ENCODE measurements at regions not wholly inside any gene's neighbourhood (a gene's known extent, or its start where the extent isn't known, plus 50 kb on each side); places are given as distances from the start of the nearest gene placed in this dataset.

DNA sequence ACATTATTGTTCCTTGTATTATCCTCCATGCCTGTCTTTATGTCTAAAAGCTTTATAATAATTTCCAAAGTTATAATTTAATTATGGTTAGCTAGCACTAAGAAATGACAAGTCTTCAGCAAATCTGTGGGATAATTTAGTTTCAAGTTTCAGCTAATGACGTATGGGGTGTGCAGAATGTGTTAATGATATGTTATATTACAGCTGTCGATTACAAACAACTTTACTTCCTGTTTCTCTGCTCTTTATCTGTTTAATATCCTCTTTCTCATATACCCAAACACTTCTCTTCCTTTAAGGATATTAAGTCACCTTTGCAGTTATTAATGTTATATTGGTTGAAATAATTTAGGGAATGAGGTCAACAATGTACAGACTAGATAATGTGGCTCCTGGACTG lies 161.8 kb downstream of the CASP12 start (continued):
- TF ChIP-seq GTF2E2 (tag; IDR thresholded peaks at IDR 0.05) (no peak), ZNF778 (CRISPR knock-in tag; IDR thresholded peaks at IDR 0.05) (no peak)

DNA sequence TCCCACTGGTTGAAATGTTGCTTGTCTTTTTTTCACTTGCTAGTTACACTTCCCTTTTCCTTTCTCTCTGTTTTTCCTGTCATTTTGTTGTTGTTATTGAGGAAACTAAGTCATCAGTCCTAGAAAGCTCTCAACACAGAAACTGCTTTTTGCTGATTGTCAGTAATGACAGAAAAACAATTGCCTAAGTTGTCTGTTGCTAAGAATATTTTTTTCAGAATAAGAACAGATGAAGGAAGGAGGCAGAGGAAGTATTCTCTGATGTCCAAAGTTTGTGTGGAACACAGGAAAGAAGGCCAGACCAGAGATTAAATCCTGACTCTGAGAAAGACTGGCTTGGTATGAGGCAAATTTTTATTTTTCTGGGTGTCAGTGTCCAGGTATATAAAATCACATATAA lies 163.3 kb downstream of the CASP12 start:
- no peak for FAIRE-seq
- no peak overlapping the region for H3K4me3 ChIP-seq
- H3K79me2 ChIP-seq (ENCODE audit: control insufficient read depth, insufficient read depth, low read length) = no peaks in the 10 kb centered on the region
- H3K9me3 ChIP-seq (replicated peaks; ENCODE audit: control insufficient read depth, insufficient read depth, low read depth, low read length) = no peaks in the 10 kb centered on the region
- BruUV-seq (replicated peaks) = no TSS peak
- H3K4me1 ChIP-seq (replicated peaks in 1 of 2; ENCODE audit: control insufficient read depth in 2 of 2, insufficient read depth in 2 of 2, low read length in 2 of 2) = no peaks in the 10 kb centered on the region
- H2AFZ ChIP-seq (ENCODE audit: low read depth, low read length) = no peak overlapping the region
- ChIA-PET POLR2A (no interaction called here), CTCF (ENCODE audit: low intra/inter-chr PET ratio) (no interaction called here)
- in situ Hi-C loops (cut with MboI) (no loop called here), intact Hi-C loops (cut with micrococcal nuclease) (no loop called here)
- no peak for ATAC-seq
- no peaks in the 10 kb centered on the region for H4K20me1 ChIP-seq (replicated peaks; ENCODE audit: control insufficient read depth, insufficient read depth, low read length)
- H3K4me2 ChIP-seq (ENCODE audit: insufficient read depth, low read length) = no peak overlapping the region
- H3K9ac ChIP-seq (ENCODE audit: insufficient read depth in 1 of 2, low read depth in 2 of 2, low read length in 2 of 2) = no peak overlapping the region
- H3K27me3 ChIP-seq (ENCODE audit: control insufficient read depth in 2 of 2, insufficient read depth in 2 of 2, low read length in 2 of 2) = no peaks in the 10 kb centered on the region
- H3K27ac ChIP-seq (ENCODE audit: extremely low read depth, low read depth, low read length) = no peak overlapping the region
- no peaks in the 10 kb centered on the region for H3K9me1 ChIP-seq (ENCODE audit: control insufficient read depth, insufficient read depth, low read length)
- DNase-seq (ENCODE audit: extremely low read depth in 1 of 4, low spot score in 3 of 4) = no peak
- no peaks in the 10 kb centered on the region for H3K36me3 ChIP-seq (ENCODE audit: control insufficient read depth, insufficient read depth, low read length)
- TF ChIP-seq POLR2G (IDR thresholded peaks at IDR 0.05; ENCODE audit: low read depth, low read length) (no peak), PHB (CRISPR knock-in tag; IDR thresholded peaks at IDR 0.05) (no peak), ZBTB7A (IDR thresholded peaks at IDR 0.05; ENCODE audit: borderline replicate concordance, control insufficient read depth, low read depth, low read length) (no peak), ZNF584 (CRISPR knock-in tag; IDR thresholded peaks at IDR 0.05; ENCODE audit: low read depth) (no peak), ZNF408 (CRISPR knock-in tag; IDR thresholded peaks at IDR 0.05; ENCODE audit: low read depth) (no peak), TAF1 (IDR thresholded peaks at IDR 0.05; ENCODE audit: control insufficient read depth, extremely low read depth, insufficient read depth, low read length, severe bottlenecking) (no peak), ZNF764 (CRISPR knock-in tag; IDR thresholded peaks at IDR 0.05; ENCODE audit: low read depth) (no peak), ZNF445 (CRISPR knock-in tag; IDR thresholded peaks at IDR 0.05; ENCODE audit: low read depth) (no peak), SRSF7 (optimal IDR thresholded peaks at IDR 0.05; ENCODE audit: low read depth, low read length) (no peak), ZNF583 (CRISPR knock-in tag; IDR thresholded peaks at IDR 0.05) (no peak), CBFA2T3 (IDR thresholded peaks at IDR 0.05) (no peak), CBX8 (IDR thresholded peaks at IDR 0.05; ENCODE audit: borderline replicate concordance, extremely low read depth, low read depth, low read length, poor library complexity, severe bottlenecking) (no peak), SIN3A (IDR thresholded peaks at IDR 0.05; ENCODE audit: borderline replicate concordance in 2 of 2, control insufficient read depth in 1 of 2, low read depth in 2 of 2, low read length in 2 of 2) (no peak), STAT5B (CRISPR knock-in tag; IDR thresholded peaks at IDR 0.05) (no peak), POLR3G (IDR thresholded peaks at IDR 0.05; ENCODE audit: extremely low read depth, insufficient read length, insufficient replicate concordance) (no peak)
- TF ChIP-seq, protein P1, sequence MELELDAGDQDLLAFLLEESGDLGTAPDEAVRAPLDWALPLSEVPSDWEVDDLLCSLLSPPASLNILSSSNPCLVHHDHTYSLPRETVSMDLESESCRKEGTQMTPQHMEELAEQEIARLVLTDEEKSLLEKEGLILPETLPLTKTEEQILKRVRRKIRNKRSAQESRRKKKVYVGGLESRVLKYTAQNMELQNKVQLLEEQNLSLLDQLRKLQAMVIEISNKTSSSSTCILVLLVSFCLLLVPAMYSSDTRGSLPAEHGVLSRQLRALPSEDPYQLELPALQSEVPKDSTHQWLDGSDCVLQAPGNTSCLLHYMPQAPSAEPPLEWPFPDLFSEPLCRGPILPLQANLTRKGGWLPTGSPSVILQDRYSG (tag; conservative IDR thresholded peaks at IDR 0.05; ENCODE audit: low read depth) = no peak
- TF ChIP-seq, protein P2, sequence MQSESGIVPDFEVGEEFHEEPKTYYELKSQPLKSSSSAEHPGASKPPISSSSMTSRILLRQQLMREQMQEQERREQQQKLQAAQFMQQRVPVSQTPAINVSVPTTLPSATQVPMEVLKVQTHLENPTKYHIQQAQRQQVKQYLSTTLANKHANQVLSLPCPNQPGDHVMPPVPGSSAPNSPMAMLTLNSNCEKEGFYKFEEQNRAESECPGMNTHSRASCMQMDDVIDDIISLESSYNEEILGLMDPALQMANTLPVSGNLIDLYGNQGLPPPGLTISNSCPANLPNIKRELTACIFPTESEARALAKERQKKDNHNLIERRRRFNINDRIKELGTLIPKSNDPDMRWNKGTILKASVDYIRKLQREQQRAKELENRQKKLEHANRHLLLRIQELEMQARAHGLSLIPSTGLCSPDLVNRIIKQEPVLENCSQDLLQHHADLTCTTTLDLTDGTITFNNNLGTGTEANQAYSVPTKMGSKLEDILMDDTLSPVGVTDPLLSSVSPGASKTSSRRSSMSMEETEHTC (IDR thresholded peaks at IDR 0.05) = no peak

Data from K562 (cell line).